Tibial nerve (tissue), 4 donors: ENCODE measurements at regions not wholly inside any gene's neighbourhood (a gene's known extent, or its start where the extent isn't known, plus 50 kb on each side); places are given as distances from the start of the nearest gene placed in this dataset.

Experiments used
- DNase-seq, 2 donors: peaks; one replicate each; pipeline ENCODE4 v3.0.0-alpha.2; 2019; ENCODE audit warnings: low spot score in 2 of 2
- H3K27ac ChIP-seq, 4 donors: fragments of 200-600 bp; sonication (generic) in 3 of 4; one replicate each; pipeline ENCODE4 v1.5.1; 2017 to 2019; ENCODE audit warnings: mild to moderate bottlenecking in 1 of 4
- H3K27me3 ChIP-seq, 2 donors: fragments of 200-600 bp; sonication (generic) in 1 of 2; one replicate each; pipeline versions ENCODE4 v1.5.1 to v1.6.0; 2017 to 2019
- H3K36me3 ChIP-seq, 3 donors: fragments of 200-600 bp; sonication (generic); one replicate each; pipeline ENCODE4 v1.5.1; 2018 to 2019
- H3K4me1 ChIP-seq, 4 donors: fragments of 200-600 bp; sonication (generic) in 3 of 4; one replicate each; pipeline ENCODE4 v1.5.1; 2017 to 2019
- H3K4me3 ChIP-seq, 4 donors: fragments of 200-600 bp; sonication (generic) in 3 of 4; one replicate each; pipeline ENCODE4 v1.5.1; 2017 to 2019; ENCODE audit warnings: mild to moderate bottlenecking in 1 of 4, moderate library complexity in 1 of 4
- H3K9me3 ChIP-seq, 4 donors: fragments of 200-600 bp; sonication (generic) in 3 of 4; one replicate each; pipeline ENCODE4 v1.5.1; 2017 to 2019
- EP300 ChIP-seq, 2 donors: sonication (generic); formaldehyde crosslinking; IDR thresholded peaks; one replicate each; pipeline ENCODE4 v1.6.1; 2017; ENCODE audit warnings: antibody characterized with exemption in 2 of 2, mild to moderate bottlenecking in 1 of 2
- POLR2A ChIP-seq, 2 donors: fragments of 450-650 bp; IDR thresholded peaks; one replicate each; pipeline ENCODE4 v1.6.1; 2017; ENCODE audit warnings: antibody characterized with exemption in 2 of 2, mild to moderate bottlenecking in 2 of 2, moderate library complexity in 2 of 2
- whole genome bisulfite sequencing, 2 donors: methylation state at CpG; one replicate each; pipeline ENCODE4 v1.1.5; 2018; 5-methylcytosine and 5-hydroxymethylcytosine counted together
- TF ChIP-seq, protein P1 (sequence below), 5 experiments: fragments of 200-600 bp in 3 of 5; fragments of 450-650 bp in 2 of 5; sonication (generic) in 3 of 5; IDR thresholded peaks; one replicate each; pipeline ENCODE4 v1.5.1; 2016 to 2019; ENCODE audit warnings: antibody characterized with exemption in 5 of 5, mild to moderate bottlenecking in 3 of 5, moderate library complexity in 2 of 5

DNA sequence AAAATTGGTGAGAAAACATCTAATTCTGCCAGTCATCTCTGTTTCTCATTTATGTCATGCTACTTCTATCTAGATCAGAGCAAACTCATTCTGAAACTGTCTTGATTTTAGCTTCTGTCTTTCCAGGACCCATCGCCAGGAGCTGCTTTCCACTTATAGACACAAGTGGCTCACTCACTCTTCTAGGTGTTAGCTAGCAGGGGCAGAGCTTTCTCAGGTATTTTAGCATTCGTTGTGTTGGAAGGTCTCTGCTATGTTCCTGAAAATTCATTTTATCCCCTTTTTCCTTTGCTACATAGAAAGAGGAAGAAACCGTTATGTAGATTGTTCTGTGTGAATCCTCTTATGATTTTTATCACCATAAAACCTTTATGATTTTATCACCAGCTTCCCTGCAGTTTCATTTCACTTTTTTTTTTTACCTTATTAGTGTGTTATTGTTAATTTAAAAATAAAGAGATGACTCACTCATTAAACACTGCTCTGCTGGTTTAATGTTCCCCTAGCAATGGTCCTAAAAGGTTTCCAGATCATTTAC, 246.6 kb upstream of the AADAT start:
- Histone ChIP-seq H3K27me3 (no peaks in the 10 kb centered on the region), H3K4me3 (no peak overlapping the region), H3K9me3 (no peaks in the 10 kb centered on the region), H3K27ac (no peak overlapping the region), H3K36me3 (no peaks in the 10 kb centered on the region), H3K4me1 (no peaks in the 10 kb centered on the region)
- DNase-seq = no peak
- 74 to 80% methylated on average over 3 of the region's 3 CpGs for WGBS, 2 donors
- TF ChIP-seq EP300 (IDR thresholded peaks at IDR 0.05) (no peak), POLR2A (IDR thresholded peaks at IDR 0.05) (no peak)
- TF ChIP-seq, protein P1, sequence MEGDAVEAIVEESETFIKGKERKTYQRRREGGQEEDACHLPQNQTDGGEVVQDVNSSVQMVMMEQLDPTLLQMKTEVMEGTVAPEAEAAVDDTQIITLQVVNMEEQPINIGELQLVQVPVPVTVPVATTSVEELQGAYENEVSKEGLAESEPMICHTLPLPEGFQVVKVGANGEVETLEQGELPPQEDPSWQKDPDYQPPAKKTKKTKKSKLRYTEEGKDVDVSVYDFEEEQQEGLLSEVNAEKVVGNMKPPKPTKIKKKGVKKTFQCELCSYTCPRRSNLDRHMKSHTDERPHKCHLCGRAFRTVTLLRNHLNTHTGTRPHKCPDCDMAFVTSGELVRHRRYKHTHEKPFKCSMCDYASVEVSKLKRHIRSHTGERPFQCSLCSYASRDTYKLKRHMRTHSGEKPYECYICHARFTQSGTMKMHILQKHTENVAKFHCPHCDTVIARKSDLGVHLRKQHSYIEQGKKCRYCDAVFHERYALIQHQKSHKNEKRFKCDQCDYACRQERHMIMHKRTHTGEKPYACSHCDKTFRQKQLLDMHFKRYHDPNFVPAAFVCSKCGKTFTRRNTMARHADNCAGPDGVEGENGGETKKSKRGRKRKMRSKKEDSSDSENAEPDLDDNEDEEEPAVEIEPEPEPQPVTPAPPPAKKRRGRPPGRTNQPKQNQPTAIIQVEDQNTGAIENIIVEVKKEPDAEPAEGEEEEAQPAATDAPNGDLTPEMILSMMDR (IDR thresholded peaks at IDR 0.05) = no peak

- Histone ChIP-seq H3K36me3 (no peaks in the 10 kb centered on the region), H3K27ac (no peak overlapping the region), H3K9me3 (peaks cover 0 to 9% (median 0%) of the 10 kb centered on the region in 4 donors), H3K4me1 (no peaks in the 10 kb centered on the region), H3K4me3 (no peak overlapping the region), H3K27me3 (no peaks in the 10 kb centered on the region)
- no peak for TF ChIP-seq POLR2A (IDR thresholded peaks at IDR 0.05)
- TF ChIP-seq, protein P1 (IDR thresholded peaks at IDR 0.05) = no peak
- no peak for TF ChIP-seq EP300 (IDR thresholded peaks at IDR 0.05)
- no peak for DNase-seq
- 47 to 58% methylated on average over 3 of the region's 3 CpGs for WGBS, 2 donors
Observed at GRCh38 chr4:170325599-170325998, 235.8 kb upstream of the AADAT start.

DNA sequence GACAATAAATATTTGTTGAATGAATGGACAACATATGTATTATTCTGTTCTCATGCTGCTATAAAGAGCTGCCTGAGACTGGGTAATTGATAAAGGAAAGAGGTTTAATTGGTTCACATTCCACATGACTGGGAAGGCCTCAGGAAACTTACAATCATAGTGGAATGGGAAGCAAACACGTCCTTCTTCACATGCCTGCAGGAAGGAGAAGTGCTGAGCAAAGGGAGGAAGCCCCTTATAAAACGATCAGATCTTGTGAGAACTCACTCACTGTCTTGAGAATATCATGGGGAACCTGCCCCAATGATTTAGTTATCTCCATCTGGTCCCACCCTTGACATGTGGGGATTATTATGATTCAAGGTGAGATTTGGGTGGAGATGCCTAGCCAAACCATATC, 233.9 kb upstream of the AADAT start:
- TF ChIP-seq EP300 (IDR thresholded peaks at IDR 0.05) (no peak), POLR2A (IDR thresholded peaks at IDR 0.05) (no peak)
- TF ChIP-seq, protein P1 (IDR thresholded peaks at IDR 0.05) = no peak

GRCh38 chr4:170307182-170307581, 217.4 kb upstream of the AADAT start:
- Histone ChIP-seq H3K36me3 (no peaks in the 10 kb centered on the region), H3K4me3 (no peak overlapping the region), H3K27me3 (no peaks in the 10 kb centered on the region), H3K4me1 (no peaks in the 10 kb centered on the region), H3K9me3 (no peaks in the 10 kb centered on the region), H3K27ac (no peak overlapping the region)
- WGBS, 2 donors = 65 to 77% methylated on average over 1 of the region's 1 CpG
- no peak for DNase-seq
- TF ChIP-seq EP300 (IDR thresholded peaks at IDR 0.05) (no peak), POLR2A (IDR thresholded peaks at IDR 0.05) (no peak)
- TF ChIP-seq, protein P1 (IDR thresholded peaks at IDR 0.05) = no peak

More for the DNA sequence above, 233.9 kb upstream of the AADAT start:
- DNase-seq = no peak
- no peaks in the 10 kb centered on the region for H3K36me3 ChIP-seq
- no peak overlapping the region for H3K4me3 ChIP-seq
- no peak overlapping the region for H3K27ac ChIP-seq
- H3K27me3 ChIP-seq = no peaks in the 10 kb centered on the region
- WGBS, 2 donors = 60 to 63% methylated on average over 2 of the region's 2 CpGs
- H3K9me3 ChIP-seq = peaks cover 0 to 9% (median 0%) of the 10 kb centered on the region in 4 donors
- no peaks in the 10 kb centered on the region for H3K4me1 ChIP-seq

DNA sequence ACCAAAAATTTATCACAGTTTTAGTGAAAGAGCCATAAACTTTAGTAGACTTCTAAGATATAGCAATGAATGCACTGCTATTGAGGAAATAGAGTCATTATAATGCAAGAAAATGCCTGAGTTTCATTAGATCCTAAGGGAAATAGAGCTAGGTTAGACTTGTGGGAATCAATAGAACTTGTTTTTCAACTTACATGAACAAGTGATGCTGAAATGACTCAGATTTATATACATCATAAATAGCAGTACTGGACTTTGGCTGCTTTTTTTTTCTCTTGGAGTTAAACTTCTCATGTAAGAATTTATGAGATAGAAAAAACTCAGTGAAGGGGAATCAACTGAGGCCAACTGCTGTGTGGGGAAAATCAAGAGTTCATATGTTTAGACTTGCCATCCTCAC, 216.5 kb upstream of the AADAT start:
- TF ChIP-seq EP300 (IDR thresholded peaks at IDR 0.05) (no peak), POLR2A (IDR thresholded peaks at IDR 0.05) (no peak)
- TF ChIP-seq, protein P1 (IDR thresholded peaks at IDR 0.05) = no peak
- H3K27me3 ChIP-seq = no peaks in the 10 kb centered on the region
- no peak overlapping the region for H3K4me3 ChIP-seq
- H3K36me3 ChIP-seq = no peaks in the 10 kb centered on the region
- H3K27ac ChIP-seq = no peak overlapping the region
- H3K4me1 ChIP-seq = no peaks in the 10 kb centered on the region
- DNase-seq = no peak
- H3K9me3 ChIP-seq = no peaks in the 10 kb centered on the region
